K562 (cell line): ENCODE measurements at regions not wholly inside any gene's neighbourhood (a gene's known extent, or its start where the extent isn't known, plus 50 kb on each side); places are given as distances from the start of the nearest gene placed in this dataset.

ENCODE experiments used
- ATAC-seq: fragments of 200-7000 bp; cut with Tn5 transposase; 3 replicates; pipeline ENCODE4 v1.9.1; 2020; ENCODE audit warnings: moderate library complexity
- BruUV-seq: library from RNA; stranded (reverse); fragments of 400-500 nt; replicated peaks from 2 replicates; lab custom pipeline; 2021; lab: Mats Ljungman, UMichigan
- CTCF ChIA-PET: fragments of 300-600 bp; formaldehyde crosslinking; extraction: SDS; loops from one replicate; lab custom pipeline; 2021; ENCODE audit warnings: low intra/inter-chr PET ratio; lab: Yijun Ruan, JAX
- POLR2A ChIA-PET: fragments of 300-600, 350-650 bp; sonication (Branson Sonifier 250); formaldehyde crosslinking; extraction: SDS; loops from one replicate; lab custom pipeline; 2021; ENCODE audit warnings: antibody characterized with exemption, inconsistent platforms; lab: Yijun Ruan, JAX
- DNase-seq, 4 experiments: peaks; one replicate each; pipeline versions ENCODE4 v3.0.0 to v3.0.0-alpha.2; 2011 to 2018; ENCODE audit warnings: low spot score in 3 of 4, mixed read lengths in 3 of 4; ENCODE audit errors: extremely low read depth in 1 of 4
- FAIRE-seq: peaks from 2 replicates; lab custom pipeline; 2011; peaks lifted over from hg19 to GRCh38; lab: Jason Lieb, UNC
- H2AFZ ChIP-seq: 2 replicates; pipeline ENCODE4 v1.6.0; 2011; ENCODE audit warnings: low read depth, low read length, control low read depth, inconsistent platforms
- H3K27ac ChIP-seq: fragments of 200-600 bp; 3 replicates; pipeline ENCODE4 v1.8.0; 2011; ENCODE audit warnings: low read depth, mild to moderate bottlenecking, control low read depth, inconsistent platforms, low read length, moderate library complexity, mixed read lengths; ENCODE audit errors: extremely low read depth
- H3K27me3 ChIP-seq, 2 experiments: fragments of 300-600 bp in 1 of 2; 2 replicates in 1 of 2; 3 replicates in 1 of 2; pipeline versions ENCODE4 v1.6.0 to v1.8.0; 2011; ENCODE audit warnings: inconsistent platforms in 2 of 2, low read length in 2 of 2, mild to moderate bottlenecking in 1 of 2, mixed read lengths in 1 of 2, moderate library complexity in 1 of 2; ENCODE audit not compliant: control insufficient read depth in 2 of 2, insufficient read depth in 2 of 2
- H3K36me3 ChIP-seq: fragments of 300-600 bp; 3 replicates; pipeline ENCODE4 v1.8.0; 2011; ENCODE audit warnings: mild to moderate bottlenecking, low read length, inconsistent platforms; ENCODE audit not compliant: control insufficient read depth, insufficient read depth
- H3K4me1 ChIP-seq, 2 experiments: fragments of 200-600 bp in 1 of 2; replicated peaks in 1 of 2; 2 replicates in 1 of 2; 3 replicates in 1 of 2; pipeline versions ENCODE4 v1.5.1 to v1.8.0; 2011; ENCODE audit warnings: inconsistent platforms in 2 of 2, low read length in 2 of 2, mild to moderate bottlenecking in 1 of 2, mixed read lengths in 1 of 2, moderate library complexity in 1 of 2; ENCODE audit not compliant: control insufficient read depth in 2 of 2, insufficient read depth in 2 of 2
- H3K4me2 ChIP-seq: 2 replicates; pipeline ENCODE4 v1.6.1; 2011; ENCODE audit warnings: low read length, control low read depth, inconsistent platforms, mixed read lengths; ENCODE audit not compliant: insufficient read depth
- H3K4me3 ChIP-seq: fragments of 200-600 bp; sonication (generic), shearing (Covaris generic); 2 replicates; pipeline ENCODE4 v1.5.1; 2016; ENCODE audit warnings: control low read depth, inconsistent platforms
- H3K79me2 ChIP-seq: fragments of 200-600 bp; 3 replicates; pipeline ENCODE4 v1.8.0; 2011; ENCODE audit warnings: low read length, inconsistent platforms; ENCODE audit not compliant: control insufficient read depth, insufficient read depth
- H3K9ac ChIP-seq, 2 experiments: 2 replicates each; pipeline versions ENCODE4 v1.6.0 to v1.6.1; 2011; ENCODE audit warnings: low read depth in 2 of 2, low read length in 2 of 2, control low read depth in 1 of 2, inconsistent platforms in 1 of 2, mild to moderate bottlenecking in 1 of 2, mixed read lengths in 1 of 2; ENCODE audit not compliant: insufficient read depth in 1 of 2
- H3K9me1 ChIP-seq: one replicate; pipeline ENCODE4 v1.6.0; 2011; ENCODE audit warnings: inconsistent platforms, mild to moderate bottlenecking, low read length, moderate library complexity; ENCODE audit not compliant: control insufficient read depth, insufficient read depth
- H3K9me3 ChIP-seq: replicated peaks from 2 replicates; pipeline ENCODE4 v1.5.1; 2011; ENCODE audit warnings: low read depth, low read length, inconsistent platforms; ENCODE audit not compliant: control insufficient read depth, insufficient read depth
- H4K20me1 ChIP-seq: replicated peaks from 2 replicates; pipeline ENCODE4 v1.6.1; 2011; ENCODE audit warnings: low read length, inconsistent platforms, mixed read lengths; ENCODE audit not compliant: control insufficient read depth, insufficient read depth
- DDX20 ChIP-seq: fragments of 450-650 bp; IDR thresholded peaks from 2 replicates; pipeline ENCODE4 v1.6.1; 2016; ENCODE audit warnings: missing genetic modification characterization, low read depth, mild to moderate bottlenecking, missing compliant biosample characterization, moderate library complexity
- EGR1 ChIP-seq: fragments of 450-650 bp; conservative IDR thresholded peaks from 2 replicates; pipeline ENCODE4 v1.6.1; 2017; ENCODE audit warnings: mild to moderate bottlenecking
- PKNOX1 ChIP-seq: fragments of 450-650 bp; IDR thresholded peaks from 2 replicates; pipeline ENCODE4 v1.6.1; 2016
- SIX5 ChIP-seq, 2 experiments: IDR thresholded peaks; 2 replicates each; pipeline ENCODE4 v1.6.1; 2011; ENCODE audit warnings: low read length in 2 of 2, borderline replicate concordance in 1 of 2, low read depth in 1 of 2, mild to moderate bottlenecking in 1 of 2, moderate library complexity in 1 of 2; ENCODE audit not compliant: insufficient read depth in 1 of 2
- TARDBP ChIP-seq: fragments of 450-650 bp; IDR thresholded peaks from 2 replicates; pipeline ENCODE4 v1.6.1; 2016
- USF1 ChIP-seq: sonication (generic); formaldehyde crosslinking; IDR thresholded peaks from 2 replicates; pipeline ENCODE4 v1.9.0; 2022; ENCODE audit warnings: mild to moderate bottlenecking, missing genetic modification reagents
- WGBS: fragments of 100-300 bp; shearing (Covaris generic); methylation state at CpG from one replicate; pipeline ENCODE4 v1.1.6; 2016; ENCODE audit warnings: low coverage, mixed read lengths; ENCODE audit not compliant: insufficient coverage; ENCODE audit errors: missing lambda C conversion rate; 5-methylcytosine and 5-hydroxymethylcytosine counted together
- in situ Hi-C: fragments of 300-500 bp; cut with MboI; formaldehyde crosslinking; loops from 4 replicates; pipeline ENCODE4 v1.15.0; 2018; ENCODE audit warnings: inconsistent platforms, mixed read lengths
- intact Hi-C: fragments of 100-400 bp; cut with micrococcal nuclease; formaldehyde crosslinking; loops from 2 replicates; pipeline ENCODE4 v1.14.2; 2022
- TF ChIP-seq, protein P1 (sequence below): fragments of 450-650 bp; IDR thresholded peaks from 2 replicates; pipeline ENCODE4 v1.6.1; 2017; ENCODE audit warnings: mild to moderate bottlenecking, moderate library complexity

- Histone ChIP-seq H3K27me3 (no peaks in the 10 kb centered on the region), H3K9me3 (no peaks in the 10 kb centered on the region), H3K4me3 (no peak overlapping the region), H3K4me1 (peaks cover 14 to 19% of the 10 kb centered on the region in 2 experiments; a peak in 4 of 5 replicates), H3K79me2 (no peaks in the 10 kb centered on the region), H3K4me2 (no peak overlapping the region), H3K27ac (no peak overlapping the region), H2AFZ (no peak overlapping the region), H3K9me1 (no peaks in the 10 kb centered on the region), H3K9ac (no peak overlapping the region), H4K20me1 (no peaks in the 10 kb centered on the region), H3K36me3 (no peaks in the 10 kb centered on the region)
- TF ChIP-seq USF1 (CRISPR knock-in tag) (no peak), DDX20 (no peak), PKNOX1 (peak; percentile 14; the same call in 1 of the 2 replicates), EGR1 (no peak), TARDBP (no peak), SIX5 (IDR thresholded peaks at IDR 0.05; ENCODE audit: borderline replicate concordance in 1 of 2, insufficient read depth in 1 of 2, low read depth in 1 of 2, low read length in 2 of 2) (no peak)
- TF ChIP-seq, protein P1, sequence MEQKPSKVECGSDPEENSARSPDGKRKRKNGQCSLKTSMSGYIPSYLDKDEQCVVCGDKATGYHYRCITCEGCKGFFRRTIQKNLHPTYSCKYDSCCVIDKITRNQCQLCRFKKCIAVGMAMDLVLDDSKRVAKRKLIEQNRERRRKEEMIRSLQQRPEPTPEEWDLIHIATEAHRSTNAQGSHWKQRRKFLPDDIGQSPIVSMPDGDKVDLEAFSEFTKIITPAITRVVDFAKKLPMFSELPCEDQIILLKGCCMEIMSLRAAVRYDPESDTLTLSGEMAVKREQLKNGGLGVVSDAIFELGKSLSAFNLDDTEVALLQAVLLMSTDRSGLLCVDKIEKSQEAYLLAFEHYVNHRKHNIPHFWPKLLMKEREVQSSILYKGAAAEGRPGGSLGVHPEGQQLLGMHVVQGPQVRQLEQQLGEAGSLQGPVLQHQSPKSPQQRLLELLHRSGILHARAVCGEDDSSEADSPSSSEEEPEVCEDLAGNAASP = no peak
- ATAC-seq (no peak), FAIRE-seq (no peak), DNase-seq (no peak)
- ChIA-PET POLR2A (interaction anchor here (1.5 kb wide), 1 partner anchor 17 kb away, joined by 3 read pairs; no protein-coding TSS in a partner anchor), CTCF (no interaction called here)
- 64% methylated on average over 16 of the region's 18 CpGs for WGBS
- no TSS peak for BruUV-seq
- in situ Hi-C loops (no loop called here), intact Hi-C loops (no loop called here)
These were observed 265.4 kb upstream of the HES1 start for GRCh38 chr3:193870376-193871219.
